ENCODE measurements at regions not wholly inside any gene's neighbourhood (a gene's known extent, or its start where the extent isn't known, plus 50 kb on each side); places are given as distances from the start of the nearest gene placed in this dataset.

GRCh38 chr2:132276571-132276981 lies 114.8 kb upstream of the ANKRD30BL start:
- TF ChIP-seq EZH2 (IDR thresholded peaks at IDR 0.05) (no peak), EZH2phosphoT487 (IDR thresholded peaks at IDR 0.05) (no peak)
- TF ChIP-seq, protein P1, sequence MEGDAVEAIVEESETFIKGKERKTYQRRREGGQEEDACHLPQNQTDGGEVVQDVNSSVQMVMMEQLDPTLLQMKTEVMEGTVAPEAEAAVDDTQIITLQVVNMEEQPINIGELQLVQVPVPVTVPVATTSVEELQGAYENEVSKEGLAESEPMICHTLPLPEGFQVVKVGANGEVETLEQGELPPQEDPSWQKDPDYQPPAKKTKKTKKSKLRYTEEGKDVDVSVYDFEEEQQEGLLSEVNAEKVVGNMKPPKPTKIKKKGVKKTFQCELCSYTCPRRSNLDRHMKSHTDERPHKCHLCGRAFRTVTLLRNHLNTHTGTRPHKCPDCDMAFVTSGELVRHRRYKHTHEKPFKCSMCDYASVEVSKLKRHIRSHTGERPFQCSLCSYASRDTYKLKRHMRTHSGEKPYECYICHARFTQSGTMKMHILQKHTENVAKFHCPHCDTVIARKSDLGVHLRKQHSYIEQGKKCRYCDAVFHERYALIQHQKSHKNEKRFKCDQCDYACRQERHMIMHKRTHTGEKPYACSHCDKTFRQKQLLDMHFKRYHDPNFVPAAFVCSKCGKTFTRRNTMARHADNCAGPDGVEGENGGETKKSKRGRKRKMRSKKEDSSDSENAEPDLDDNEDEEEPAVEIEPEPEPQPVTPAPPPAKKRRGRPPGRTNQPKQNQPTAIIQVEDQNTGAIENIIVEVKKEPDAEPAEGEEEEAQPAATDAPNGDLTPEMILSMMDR (IDR thresholded peaks at IDR 0.05): no peak
